ENCODE measurements at regions not wholly inside any gene's neighbourhood (a gene's known extent, or its start where the extent isn't known, plus 50 kb on each side); places are given as distances from the start of the nearest gene placed in this dataset.
A peak's percentile ranks its signal among the peaks of the same experiment; 100 is the strongest.

GRCh38 chr9:79924836-79925235, 353.1 kb downstream of the TLE4 start:
- no peak for DNase-seq (ENCODE audit: low read depth)

GRCh38 chr9:79917421-79917820, 345.7 kb downstream of the TLE4 start:
- no peak for DNase-seq (ENCODE audit: low read depth)

- no peak for DNase-seq (ENCODE audit: low read depth)
These were observed 342.1 kb downstream of the TLE4 start for GRCh38 chr9:79913867-79914266.

GRCh38 chr9:79912318-79913070, 340.7 kb downstream of the TLE4 start:
- DNase-seq (ENCODE audit: low read depth): no peak

GRCh38 chr9:79911724-79912123, 340.0 kb downstream of the TLE4 start:
- DNase-seq (ENCODE audit: low read depth): no peak

GRCh38 chr9:79902825-79903600, 331.2 kb downstream of the TLE4 start:
- no peak for DNase-seq (ENCODE audit: low read depth)

- DNase-seq (ENCODE audit: low read depth): no peak
These were observed 329.0 kb downstream of the TLE4 start for GRCh38 chr9:79900754-79901153.

- no peak for DNase-seq (ENCODE audit: low read depth)
These were observed 324.7 kb downstream of the TLE4 start for GRCh38 chr9:79896390-79896980.

GRCh38 chr9:79895232-79895631, 323.5 kb downstream of the TLE4 start:
- no peak for DNase-seq (ENCODE audit: low read depth)

- no peak for DNase-seq (ENCODE audit: low read depth)
These were observed 317.6 kb downstream of the TLE4 start for GRCh38 chr9:79889369-79889768.

GRCh38 chr9:79885093-79885857, 313.5 kb downstream of the TLE4 start:
- no peak for DNase-seq (ENCODE audit: low read depth)

GRCh38 chr9:79884546-79884945, 312.8 kb downstream of the TLE4 start:
- no peak for DNase-seq (ENCODE audit: low read depth)

GRCh38 chr9:79883073-79883645, 311.4 kb downstream of the TLE4 start:
- no peak for DNase-seq (ENCODE audit: low read depth)

- DNase-seq (ENCODE audit: low read depth): no peak
These were observed 308.9 kb downstream of the TLE4 start for GRCh38 chr9:79880626-79881025.

- DNase-seq (ENCODE audit: low read depth): no peak
These were observed 306.3 kb downstream of the TLE4 start for GRCh38 chr9:79877943-79878602.

- DNase-seq (ENCODE audit: low read depth): no peak
These were observed 296.9 kb downstream of the TLE4 start for GRCh38 chr9:79868567-79869189.

- no peak for DNase-seq (ENCODE audit: low read depth)
These were observed 291.4 kb downstream of the TLE4 start for GRCh38 chr9:79862921-79863890.

- peak; percentile 72 for DNase-seq (ENCODE audit: low read depth)
These were observed 286.7 kb downstream of the TLE4 start for GRCh38 chr9:79858508-79858907.

GRCh38 chr9:79857188-79857587, 285.4 kb downstream of the TLE4 start:
- no peak for DNase-seq (ENCODE audit: low read depth)
